ENCODE measurements at regions not wholly inside any gene's neighbourhood (a gene's known extent, or its start where the extent isn't known, plus 50 kb on each side); places are given as distances from the start of the nearest gene placed in this dataset.

- no peak for TF ChIP-seq CTCF (IDR thresholded peaks at IDR 0.05)
- TF ChIP-seq POLR2A (IDR thresholded peaks at IDR 0.05) = no peak
Observed at GRCh38 chr2:11071939-11072338, 83.3 kb upstream of the SLC66A3 start.

Measured in adrenal gland (tissue), 5 donors.